GM18519 (cell line): ENCODE measurements at regions not wholly inside any gene's neighbourhood (a gene's known extent, or its start where the extent isn't known, plus 50 kb on each side); places are given as distances from the start of the nearest gene placed in this dataset.
"Not testable (repeated sequence)": the region's sequence is repeated elsewhere in the genome, so short reads cannot be mapped to it uniquely, and the experiment has no call there.

Experiments used
- ATAC-seq: cut with Tn5 transposase; IDR thresholded peaks from one replicate; pipeline ENCODE4 v1.9.1; 2021; ENCODE audit warnings: mild to moderate bottlenecking, moderate library complexity; ENCODE audit not compliant: unreplicated experiment, low FRiP score

GRCh38 chr13:95388420-95389079 lies 87.3 kb upstream of the ABCC4 start:
- peak; percentile 57 for ATAC-seq

- no peak for ATAC-seq
Measured at GRCh38 chr13:95391362-95391761, 90.1 kb upstream of the ABCC4 start.

GRCh38 chr13:95391785-95392184 lies 90.5 kb upstream of the ABCC4 start:
- no peak for ATAC-seq

GRCh38 chr13:95392597-95392996 lies 91.3 kb upstream of the ABCC4 start:
- no peak for ATAC-seq

GRCh38 chr13:95403349-95404140 lies 102.3 kb upstream of the ABCC4 start:
- no peak for ATAC-seq

- peak; percentile 81 for ATAC-seq
Measured at GRCh38 chr13:95404141-95404882, 103.1 kb upstream of the ABCC4 start.

GRCh38 chr13:95406176-95406575 lies 104.9 kb upstream of the ABCC4 start:
- no peak for ATAC-seq

- no peak for ATAC-seq
Measured at GRCh38 chr13:95411428-95412040, 110.3 kb upstream of the ABCC4 start.

GRCh38 chr13:95418946-95419345 lies 117.7 kb upstream of the ABCC4 start:
- ATAC-seq = no peak

GRCh38 chr13:95420501-95420900 lies 119.2 kb upstream of the ABCC4 start:
- peak; percentile 66 for ATAC-seq

- ATAC-seq = no peak
Measured at GRCh38 chr13:95426631-95427030, 125.4 kb upstream of the ABCC4 start.

GRCh38 chr13:95430525-95430924 lies 122.0 kb upstream of the CLDN10 start:
- not testable (repeated sequence) for ATAC-seq

- ATAC-seq = no peak
Measured at GRCh38 chr13:95432141-95432540, 120.4 kb upstream of the CLDN10 start.

GRCh38 chr13:95433537-95433936 lies 119.0 kb upstream of the CLDN10 start:
- no peak for ATAC-seq

GRCh38 chr13:95434111-95434510 lies 118.4 kb upstream of the CLDN10 start:
- no peak for ATAC-seq

GRCh38 chr13:95437561-95437960 lies 115.0 kb upstream of the CLDN10 start:
- ATAC-seq = no peak

GRCh38 chr13:95438297-95438696 lies 114.2 kb upstream of the CLDN10 start:
- no peak for ATAC-seq

GRCh38 chr13:95440441-95441088 lies 112.0 kb upstream of the CLDN10 start:
- no peak for ATAC-seq

GRCh38 chr13:95441326-95441725 lies 111.2 kb upstream of the CLDN10 start:
- no peak for ATAC-seq

- ATAC-seq = no peak
Measured at GRCh38 chr13:95444006-95444730, 108.4 kb upstream of the CLDN10 start.
